HG03558 (cell line): ENCODE measurements at regions not wholly inside any gene's neighbourhood (a gene's known extent, or its start where the extent isn't known, plus 50 kb on each side); places are given as distances from the start of the nearest gene placed in this dataset.

Experiments used
- ATAC-seq: cut with Tn5 transposase; IDR thresholded peaks from one replicate; pipeline ENCODE4 v1.9.1; 2021; ENCODE audit warnings: moderate number of reproducible peaks; ENCODE audit not compliant: unreplicated experiment; ENCODE audit errors: extremely low read depth

DNA sequence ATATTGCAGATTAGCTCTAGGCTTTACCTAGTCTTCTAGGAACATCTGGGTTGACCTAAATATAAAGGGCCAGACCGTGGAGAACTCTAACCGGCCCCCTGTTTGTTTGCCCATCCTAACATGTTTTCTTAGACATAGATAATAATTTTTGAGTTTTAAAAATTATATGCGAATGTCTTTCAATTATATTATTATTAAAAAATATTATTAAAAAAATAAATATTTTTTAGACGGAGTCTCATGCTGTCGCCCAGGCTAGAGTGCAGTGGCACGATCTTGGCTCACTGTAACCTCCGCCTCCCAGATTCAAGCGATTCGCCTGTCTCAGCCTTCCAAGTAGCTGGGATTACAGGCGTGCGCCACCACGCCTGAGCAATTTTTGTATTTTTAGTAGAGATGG, 318.5 kb downstream of the INHBA start:
- ATAC-seq = no peak

- no peak for ATAC-seq
These were observed 319.3 kb downstream of the INHBA start for GRCh38 chr7:41383596-41383995.

- ATAC-seq = no peak
These were observed 324.7 kb downstream of the INHBA start for GRCh38 chr7:41378156-41378555.

DNA sequence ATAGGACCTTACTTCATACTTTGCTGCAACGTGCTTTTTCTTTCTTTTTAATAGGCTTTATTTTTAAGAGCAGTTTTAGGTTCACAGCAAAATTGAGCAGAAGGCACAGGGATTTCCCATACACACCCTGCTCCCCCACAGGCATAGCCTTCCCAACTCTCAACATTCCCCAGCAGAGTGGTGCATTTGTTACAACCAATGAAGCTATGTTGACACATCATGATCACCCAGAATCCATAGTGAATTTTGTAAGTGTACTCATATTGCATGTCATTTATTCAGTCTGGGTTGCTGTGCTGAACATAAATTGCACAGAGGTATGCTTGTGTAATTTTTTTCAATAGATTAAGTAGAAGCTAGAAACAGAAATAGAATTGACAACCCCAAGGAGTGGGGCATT, 327.3 kb downstream of the INHBA start:
- ATAC-seq = no peak

- no peak for ATAC-seq
These were observed 328.6 kb downstream of the INHBA start for GRCh38 chr7:41374150-41374848.

- no peak for ATAC-seq
These were observed 334.7 kb downstream of the INHBA start for GRCh38 chr7:41367967-41368882.

DNA sequence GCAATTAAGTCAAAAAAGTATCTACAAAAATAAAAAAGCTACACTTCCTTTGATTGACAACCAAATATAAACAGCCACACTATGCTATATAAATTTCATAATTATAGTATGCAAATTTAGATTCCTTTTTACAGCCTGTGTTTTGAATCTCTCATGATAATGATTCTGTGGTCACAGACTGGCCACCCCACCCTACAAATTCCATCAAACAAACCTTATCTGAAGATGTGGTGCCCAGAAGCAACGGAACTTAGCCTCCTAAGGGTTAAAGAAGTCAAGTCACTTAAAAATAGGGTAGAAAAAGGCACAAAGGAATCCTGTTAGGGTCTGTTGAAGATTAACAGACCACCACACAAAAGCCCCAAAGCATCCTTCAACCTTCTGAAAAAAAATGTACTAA, 351.8 kb downstream of the INHBA start:
- ATAC-seq = no peak

DNA sequence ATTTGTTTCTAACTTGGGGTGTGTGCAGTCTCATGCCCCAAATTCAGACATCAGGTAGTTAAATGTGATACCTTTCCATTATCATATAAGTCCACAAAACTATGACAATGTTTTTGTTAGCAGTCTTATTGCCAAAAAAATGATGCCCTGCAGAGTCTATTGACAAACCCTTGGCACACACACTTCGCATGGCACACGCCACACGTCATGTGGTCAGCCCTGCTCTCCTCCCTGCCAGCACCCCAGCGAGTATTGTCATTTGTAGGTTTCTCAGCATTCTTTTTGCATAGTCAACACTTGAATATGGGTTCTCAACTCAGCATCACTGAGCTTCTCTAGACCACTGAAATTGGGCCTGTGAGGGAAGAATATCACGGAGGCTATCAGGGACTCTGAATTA, 356.0 kb downstream of the INHBA start:
- no peak for ATAC-seq

GRCh38 chr7:41339913-41340676, 362.8 kb downstream of the INHBA start:
- no peak for ATAC-seq

DNA sequence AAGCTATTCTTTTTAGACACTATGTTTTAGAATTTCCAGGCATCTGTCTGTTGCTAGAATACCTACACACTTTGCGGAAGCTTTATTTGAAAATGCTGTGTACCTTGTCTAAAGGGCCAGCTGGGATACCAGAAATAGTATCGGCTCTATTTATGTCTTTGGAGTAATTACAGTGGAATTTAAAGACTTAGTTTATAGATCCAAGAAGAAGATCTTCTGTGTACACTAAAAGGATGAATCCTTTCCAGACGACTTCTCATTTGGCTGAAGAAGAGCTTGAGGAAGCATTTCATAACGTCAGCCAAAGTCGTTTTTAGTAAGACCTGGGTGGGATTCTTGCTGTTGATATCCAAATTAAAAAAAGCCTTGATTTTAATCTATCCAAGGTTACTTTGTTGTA, 365.9 kb downstream of the INHBA start:
- ATAC-seq = no peak

DNA sequence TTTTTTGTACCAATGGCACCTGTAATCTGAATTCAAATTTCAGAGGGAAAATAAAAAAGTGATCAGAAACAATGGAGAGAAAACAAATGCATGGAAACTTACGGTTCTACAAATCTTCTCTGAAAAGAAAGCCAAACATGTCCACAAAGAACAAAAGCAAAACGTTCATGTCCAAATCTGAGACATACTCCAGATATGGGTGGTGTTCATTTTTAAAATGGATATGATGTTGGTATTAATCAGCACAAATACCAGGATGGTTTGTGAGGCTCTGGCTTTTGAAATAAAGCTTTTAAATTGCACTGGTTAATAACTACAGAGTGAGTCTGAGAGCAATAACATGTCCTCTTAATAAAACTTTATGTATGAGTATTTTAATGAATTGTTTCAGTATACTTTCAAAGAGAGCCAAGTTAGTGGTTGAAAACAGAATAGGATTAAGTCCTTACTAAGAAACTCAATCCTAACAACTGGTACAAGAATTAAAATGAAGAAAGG, 366.4 kb downstream of the INHBA start:
- no peak for ATAC-seq

DNA sequence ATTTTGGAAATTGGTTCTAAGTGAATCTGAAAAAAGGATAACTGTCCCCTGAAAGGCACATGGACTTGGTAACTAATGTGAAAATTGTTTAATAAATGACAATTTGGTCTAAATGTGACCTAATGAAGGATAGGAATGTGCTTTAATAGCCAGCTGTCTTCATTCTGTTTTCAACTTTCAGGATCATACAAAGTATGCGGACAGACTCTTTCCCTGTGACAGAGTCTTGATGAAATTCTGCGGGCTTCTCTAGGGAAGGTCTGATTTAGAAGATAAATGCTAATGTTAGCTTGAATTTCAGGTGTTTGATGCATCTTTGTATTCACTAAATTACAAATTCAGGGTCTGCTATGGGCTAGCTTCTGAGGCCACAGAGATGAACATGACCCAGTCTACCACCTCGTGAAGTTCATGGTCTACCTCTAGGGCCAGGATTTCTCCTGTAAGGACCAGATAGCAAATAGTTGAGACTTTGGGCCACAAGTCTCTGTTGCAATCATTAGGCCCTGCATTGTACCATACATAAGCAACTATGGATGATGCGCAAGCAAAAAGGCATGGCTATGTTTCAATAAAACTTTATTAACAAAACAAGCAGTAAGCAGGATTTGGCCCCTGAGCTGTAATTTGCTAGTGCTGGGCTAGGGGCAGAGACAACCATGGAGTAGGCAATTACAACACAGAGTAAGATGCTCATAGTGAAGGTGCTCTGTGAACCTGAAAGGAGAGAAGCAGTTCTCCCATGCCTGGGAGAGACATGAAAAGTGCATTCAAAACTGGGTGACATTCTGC, 368.6 kb downstream of the INHBA start:
- no peak for ATAC-seq

- no peak for ATAC-seq
These were observed 369.4 kb downstream of the INHBA start for GRCh38 chr7:41333511-41333910.

GRCh38 chr7:41331194-41331593, 371.7 kb downstream of the INHBA start:
- ATAC-seq = no peak

- no peak for ATAC-seq
These were observed 374.3 kb downstream of the INHBA start for GRCh38 chr7:41328544-41328943.

DNA sequence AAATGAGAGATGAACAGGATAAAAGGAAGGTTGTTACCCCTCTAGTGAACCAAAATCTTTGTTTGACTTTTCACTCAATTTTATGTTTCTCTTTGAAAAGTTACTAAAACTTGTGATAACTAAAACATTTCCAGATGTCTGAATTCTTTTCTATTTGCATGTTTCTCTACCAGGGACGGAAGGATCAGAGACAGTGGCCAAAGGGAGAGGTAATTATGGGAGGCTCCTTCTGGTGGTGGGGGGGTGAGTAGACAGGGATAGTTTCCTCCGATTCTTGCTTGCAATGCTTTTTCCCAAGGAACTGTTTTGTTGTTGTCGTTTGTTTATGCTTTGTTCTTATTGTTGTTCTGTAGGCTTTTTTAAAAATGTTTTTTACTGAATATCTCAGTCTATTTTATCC, 374.8 kb downstream of the INHBA start:
- ATAC-seq = no peak

- ATAC-seq = no peak
These were observed 376.3 kb downstream of the INHBA start for GRCh38 chr7:41326616-41327015.

- ATAC-seq = no peak
These were observed 379.1 kb downstream of the INHBA start for GRCh38 chr7:41323806-41324205.

DNA sequence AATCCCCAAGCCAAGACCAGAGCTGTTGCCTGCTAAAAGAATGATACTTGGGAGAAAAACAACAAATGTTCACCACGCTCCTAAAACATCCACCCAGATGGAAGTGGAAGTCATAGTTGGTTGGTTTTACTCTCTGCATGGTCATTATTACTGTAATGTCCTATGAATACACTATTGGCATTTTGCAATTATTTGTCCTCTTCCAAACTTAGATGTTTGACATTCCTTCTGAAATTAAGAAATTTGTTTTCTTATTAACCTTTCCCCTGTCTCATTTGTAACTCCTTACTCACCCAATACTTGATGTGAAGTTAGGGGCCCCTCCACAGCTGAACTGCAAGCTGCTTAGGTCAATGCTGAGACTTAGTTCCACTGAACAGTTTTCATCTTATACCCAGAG, 383.3 kb downstream of the INHBA start:
- ATAC-seq = no peak

DNA sequence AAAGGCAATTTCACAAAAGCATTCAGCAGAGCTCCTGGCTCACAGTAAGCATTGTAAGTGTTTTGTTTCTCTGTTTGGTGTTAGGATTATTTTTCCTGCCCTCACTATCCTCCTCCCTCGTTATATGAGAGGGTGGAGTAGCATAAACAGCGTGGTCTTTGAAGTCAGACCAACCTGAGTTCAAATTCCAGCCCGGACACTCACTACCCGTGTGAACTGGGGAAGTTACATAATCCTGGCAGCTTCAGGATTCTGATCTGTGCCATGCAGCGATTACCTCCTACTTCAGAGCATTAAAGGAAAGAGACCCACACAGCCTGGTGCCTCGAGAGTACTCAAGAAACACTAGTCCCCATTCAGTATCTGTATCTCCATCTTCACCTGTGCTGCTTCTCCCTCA, 386.5 kb downstream of the INHBA start:
- ATAC-seq = no peak
